K562 (cell line): ENCODE measurements at regions not wholly inside any gene's neighbourhood (a gene's known extent, or its start where the extent isn't known, plus 50 kb on each side); places are given as distances from the start of the nearest gene placed in this dataset.

Source experiments
- ATAC-seq: fragments of 200-7000 bp; cut with Tn5 transposase; 3 replicates; pipeline ENCODE4 v1.9.1; 2020; ENCODE audit warnings: moderate library complexity
- BruUV-seq: library from RNA; stranded (reverse); fragments of 400-500 nt; replicated peaks from 2 replicates; lab custom pipeline; 2021; lab: Mats Ljungman, UMichigan
- CTCF ChIA-PET: fragments of 300-600 bp; formaldehyde crosslinking; extraction: SDS; loops from one replicate; lab custom pipeline; 2021; ENCODE audit warnings: low intra/inter-chr PET ratio; lab: Yijun Ruan, JAX
- POLR2A ChIA-PET: fragments of 300-600, 350-650 bp; sonication (Branson Sonifier 250); formaldehyde crosslinking; extraction: SDS; loops from one replicate; lab custom pipeline; 2021; ENCODE audit warnings: antibody characterized with exemption, inconsistent platforms; lab: Yijun Ruan, JAX
- DNase-seq, 4 experiments: peaks; one replicate each; pipeline versions ENCODE4 v3.0.0 to v3.0.0-alpha.2; 2011 to 2018; ENCODE audit warnings: low spot score in 3 of 4, mixed read lengths in 3 of 4; ENCODE audit errors: extremely low read depth in 1 of 4
- FAIRE-seq: peaks from 2 replicates; lab custom pipeline; 2011; peaks lifted over from hg19 to GRCh38; lab: Jason Lieb, UNC
- H2AFZ ChIP-seq: 2 replicates; pipeline ENCODE4 v1.6.0; 2011; ENCODE audit warnings: low read depth, low read length, control low read depth, inconsistent platforms
- H3K27ac ChIP-seq: fragments of 200-600 bp; 3 replicates; pipeline ENCODE4 v1.8.0; 2011; ENCODE audit warnings: low read depth, mild to moderate bottlenecking, control low read depth, inconsistent platforms, low read length, moderate library complexity, mixed read lengths; ENCODE audit errors: extremely low read depth
- H3K27me3 ChIP-seq, 2 experiments: fragments of 300-600 bp in 1 of 2; 2 replicates in 1 of 2; 3 replicates in 1 of 2; pipeline versions ENCODE4 v1.6.0 to v1.8.0; 2011; ENCODE audit warnings: inconsistent platforms in 2 of 2, low read length in 2 of 2, mild to moderate bottlenecking in 1 of 2, mixed read lengths in 1 of 2, moderate library complexity in 1 of 2; ENCODE audit not compliant: control insufficient read depth in 2 of 2, insufficient read depth in 2 of 2
- H3K36me3 ChIP-seq: fragments of 300-600 bp; 3 replicates; pipeline ENCODE4 v1.8.0; 2011; ENCODE audit warnings: mild to moderate bottlenecking, low read length, inconsistent platforms; ENCODE audit not compliant: control insufficient read depth, insufficient read depth
- H3K4me1 ChIP-seq, 2 experiments: fragments of 200-600 bp in 1 of 2; replicated peaks in 1 of 2; 2 replicates in 1 of 2; 3 replicates in 1 of 2; pipeline versions ENCODE4 v1.5.1 to v1.8.0; 2011; ENCODE audit warnings: inconsistent platforms in 2 of 2, low read length in 2 of 2, mild to moderate bottlenecking in 1 of 2, mixed read lengths in 1 of 2, moderate library complexity in 1 of 2; ENCODE audit not compliant: control insufficient read depth in 2 of 2, insufficient read depth in 2 of 2
- H3K4me2 ChIP-seq: 2 replicates; pipeline ENCODE4 v1.6.1; 2011; ENCODE audit warnings: low read length, control low read depth, inconsistent platforms, mixed read lengths; ENCODE audit not compliant: insufficient read depth
- H3K4me3 ChIP-seq: fragments of 200-600 bp; sonication (generic), shearing (Covaris generic); 2 replicates; pipeline ENCODE4 v1.5.1; 2016; ENCODE audit warnings: control low read depth, inconsistent platforms
- H3K79me2 ChIP-seq: fragments of 200-600 bp; 3 replicates; pipeline ENCODE4 v1.8.0; 2011; ENCODE audit warnings: low read length, inconsistent platforms; ENCODE audit not compliant: control insufficient read depth, insufficient read depth
- H3K9ac ChIP-seq, 2 experiments: 2 replicates each; pipeline versions ENCODE4 v1.6.0 to v1.6.1; 2011; ENCODE audit warnings: low read depth in 2 of 2, low read length in 2 of 2, control low read depth in 1 of 2, inconsistent platforms in 1 of 2, mild to moderate bottlenecking in 1 of 2, mixed read lengths in 1 of 2; ENCODE audit not compliant: insufficient read depth in 1 of 2
- H3K9me1 ChIP-seq: one replicate; pipeline ENCODE4 v1.6.0; 2011; ENCODE audit warnings: inconsistent platforms, mild to moderate bottlenecking, low read length, moderate library complexity; ENCODE audit not compliant: control insufficient read depth, insufficient read depth
- H3K9me3 ChIP-seq: replicated peaks from 2 replicates; pipeline ENCODE4 v1.5.1; 2011; ENCODE audit warnings: low read depth, low read length, inconsistent platforms; ENCODE audit not compliant: control insufficient read depth, insufficient read depth
- H4K20me1 ChIP-seq: replicated peaks from 2 replicates; pipeline ENCODE4 v1.6.1; 2011; ENCODE audit warnings: low read length, inconsistent platforms, mixed read lengths; ENCODE audit not compliant: control insufficient read depth, insufficient read depth
- CCAR2 ChIP-seq: fragments of 200-400 bp; formaldehyde crosslinking; IDR thresholded peaks from 2 replicates; pipeline ENCODE4 v1.6.1; 2017; ENCODE audit warnings: mild to moderate bottlenecking, low read depth, low read length
- HMGN3 ChIP-seq: IDR thresholded peaks from 2 replicates; pipeline ENCODE4 v1.6.1; 2011; ENCODE audit warnings: borderline replicate concordance, low read depth, mild to moderate bottlenecking, mixed read lengths, low read length; ENCODE audit not compliant: insufficient read length; ENCODE audit errors: extremely low read depth
- KDM1A ChIP-seq, 2 experiments: fragments of 450-650 bp; IDR thresholded peaks; 2 replicates each; pipeline ENCODE4 v1.6.1; 2016; ENCODE audit warnings: mild to moderate bottlenecking in 2 of 2
- MXI1 ChIP-seq: IDR thresholded peaks from 2 replicates; pipeline ENCODE4 v1.6.1; 2011; ENCODE audit warnings: low read depth, mild to moderate bottlenecking, improper control_type of control experiment, low read length
- NCOA1 ChIP-seq: fragments of 450-650 bp; IDR thresholded peaks from 2 replicates; pipeline ENCODE4 v1.6.1; 2016; ENCODE audit warnings: low read depth
- PHF20 ChIP-seq: fragments of 450-650 bp; IDR thresholded peaks from 2 replicates; pipeline ENCODE4 v1.6.1; 2018; ENCODE audit not compliant: partially characterized antibody
- PRDM10 ChIP-seq: fragments of 450-650 bp; IDR thresholded peaks from 2 replicates; pipeline ENCODE4 v1.6.1; 2018; ENCODE audit not compliant: partially characterized antibody
- RBFOX2 ChIP-seq: fragments of 200-400 bp; formaldehyde crosslinking; IDR thresholded peaks from 2 replicates; pipeline ENCODE4 v1.6.1; 2017; ENCODE audit warnings: low read depth, mild to moderate bottlenecking, low read length, moderate library complexity
- ZNF551 ChIP-seq: fragments of 250-450 bp; sonication (Bioruptor Pico); IDR thresholded peaks from 2 replicates; pipeline ENCODE4 v1.5.0; 2021; ENCODE audit warnings: mild to moderate bottlenecking, moderate library complexity
- WGBS: fragments of 100-300 bp; shearing (Covaris generic); methylation state at CpG from one replicate; pipeline ENCODE4 v1.1.6; 2016; ENCODE audit warnings: low coverage, mixed read lengths; ENCODE audit not compliant: insufficient coverage; ENCODE audit errors: missing lambda C conversion rate; 5-methylcytosine and 5-hydroxymethylcytosine counted together
- in situ Hi-C: fragments of 300-500 bp; cut with MboI; formaldehyde crosslinking; loops from 4 replicates; pipeline ENCODE4 v1.15.0; 2018; ENCODE audit warnings: inconsistent platforms, mixed read lengths
- intact Hi-C: fragments of 100-400 bp; cut with micrococcal nuclease; formaldehyde crosslinking; loops from 2 replicates; pipeline ENCODE4 v1.14.2; 2022

GRCh38 chr7:92910976-92911375 lies 74.6 kb upstream of the CDK6 start (continued):
- TF ChIP-seq PRDM10 (no peak), RBFOX2 (no peak), NCOA1 (no peak), PHF20 (no peak)

GRCh38 chr7:92909686-92910475 lies 73.5 kb upstream of the CDK6 start:
- BruUV-seq = no TSS peak
- peaks cover 0 to 8% of the 10 kb centered on the region in 2 experiments; a peak in 1 of 5 replicates for H3K4me1 ChIP-seq
- H3K27ac ChIP-seq = no peak overlapping the region
- ChIA-PET CTCF (no interaction called here), POLR2A (interaction anchor here (0.9 kb wide), 1 partner anchor 83 kb away, joined by 3 read pairs; no protein-coding TSS in a partner anchor)
- intact Hi-C loops = no loop called here
- peak overlapping the region; percentile 16; the same call in 1 of the 2 replicates for H2AFZ ChIP-seq
- H3K4me3 ChIP-seq = no peak overlapping the region
- WGBS = 62% methylated on average over 2 of the region's 2 CpGs
- no peak; the same call in 2 of the 3 replicates for ATAC-seq
- H3K36me3 ChIP-seq = no peaks in the 10 kb centered on the region
- in situ Hi-C loops = no loop called here
- H3K27me3 ChIP-seq = no peaks in the 10 kb centered on the region
- FAIRE-seq = no peak
- no peaks in the 10 kb centered on the region for H3K79me2 ChIP-seq
- DNase-seq = no peak
- no peak overlapping the region for H3K9ac ChIP-seq
- no peaks in the 10 kb centered on the region for H4K20me1 ChIP-seq
- H3K9me3 ChIP-seq = no peaks in the 10 kb centered on the region
- no peak overlapping the region for H3K4me2 ChIP-seq
- no peaks in the 10 kb centered on the region for H3K9me1 ChIP-seq
- TF ChIP-seq KDM1A (IDR thresholded peaks at IDR 0.05) (no peak), HMGN3 (no peak), ZNF551 (CRISPR knock-in tag) (no peak), MXI1 (no peak), CCAR2 (no peak)
